ENCODE measurements at regions not wholly inside any gene's neighbourhood (a gene's known extent, or its start where the extent isn't known, plus 50 kb on each side); places are given as distances from the start of the nearest gene placed in this dataset.

DNA sequence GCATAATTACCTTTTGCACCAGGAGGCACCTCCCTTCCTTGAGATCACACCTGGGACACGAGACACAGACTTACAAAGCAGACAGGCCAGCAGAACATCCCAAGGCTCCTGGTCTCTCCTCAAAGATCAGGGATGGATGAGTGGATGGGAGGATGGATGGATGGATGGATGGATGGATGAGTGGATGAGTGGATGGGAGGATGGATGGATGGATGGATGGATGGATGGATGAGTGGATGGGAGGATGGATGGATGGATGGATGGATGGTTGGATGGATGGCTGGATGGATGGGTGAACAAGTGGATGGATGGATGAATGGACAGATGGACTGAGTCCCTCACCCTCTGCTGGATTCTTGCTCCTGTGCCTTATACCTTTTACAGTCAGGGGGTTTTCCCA lies 364.0 kb downstream of the BCOR start:
- TF ChIP-seq POLR2A (IDR thresholded peaks at IDR 0.05) = no peak
- no peak for TF ChIP-seq CTCF (IDR thresholded peaks at IDR 0.05)
